Adrenal gland (tissue), 5 donors: ENCODE measurements at regions not wholly inside any gene's neighbourhood (a gene's known extent, or its start where the extent isn't known, plus 50 kb on each side); places are given as distances from the start of the nearest gene placed in this dataset.

ENCODE experiments used
- POLR2A ChIP-seq, 2 donors: fragments of 450-650 bp; IDR thresholded peaks; one replicate each; pipeline ENCODE4 v1.6.1; 2017; ENCODE audit warnings: antibody characterized with exemption in 2 of 2, mild to moderate bottlenecking in 2 of 2, moderate library complexity in 1 of 2
- TF ChIP-seq, protein P1 (sequence below), 6 experiments: fragments of 450-650 bp in 4 of 6; fragments of 200-600 bp in 2 of 6; sonication (generic) in 1 of 6; IDR thresholded peaks; 1 replicate in 5 of 6; 2 replicates in 1 of 6; pipeline versions ENCODE4 v1.5.1 to v1.8.0; 2016 to 2021; ENCODE audit warnings: antibody characterized with exemption in 6 of 6, mild to moderate bottlenecking in 2 of 6, moderate library complexity in 1 of 6
- donor health status: DM: no; HTN: no; CAD: no.

DNA sequence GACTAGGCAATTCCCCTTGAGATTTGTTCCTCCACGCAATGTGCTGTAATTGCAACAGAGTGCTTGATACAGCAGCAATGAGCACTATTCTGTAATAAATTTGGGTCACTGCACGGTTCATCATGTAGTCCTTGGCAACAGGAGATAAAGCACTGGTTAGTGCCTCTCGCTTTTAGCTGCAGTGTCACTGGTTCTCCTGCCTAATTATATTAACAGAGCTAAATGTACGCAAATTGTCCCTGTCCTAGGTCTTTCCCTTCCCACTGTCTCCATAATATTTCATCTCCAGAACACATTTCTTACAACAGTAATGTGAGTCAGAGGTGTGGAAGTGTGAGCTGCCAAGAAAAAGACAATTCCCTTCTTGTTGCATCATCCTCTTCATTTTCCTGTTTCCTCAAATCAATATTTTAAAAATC is 553.1 kb downstream of the ZNF608 start:
- TF ChIP-seq, protein P1, sequence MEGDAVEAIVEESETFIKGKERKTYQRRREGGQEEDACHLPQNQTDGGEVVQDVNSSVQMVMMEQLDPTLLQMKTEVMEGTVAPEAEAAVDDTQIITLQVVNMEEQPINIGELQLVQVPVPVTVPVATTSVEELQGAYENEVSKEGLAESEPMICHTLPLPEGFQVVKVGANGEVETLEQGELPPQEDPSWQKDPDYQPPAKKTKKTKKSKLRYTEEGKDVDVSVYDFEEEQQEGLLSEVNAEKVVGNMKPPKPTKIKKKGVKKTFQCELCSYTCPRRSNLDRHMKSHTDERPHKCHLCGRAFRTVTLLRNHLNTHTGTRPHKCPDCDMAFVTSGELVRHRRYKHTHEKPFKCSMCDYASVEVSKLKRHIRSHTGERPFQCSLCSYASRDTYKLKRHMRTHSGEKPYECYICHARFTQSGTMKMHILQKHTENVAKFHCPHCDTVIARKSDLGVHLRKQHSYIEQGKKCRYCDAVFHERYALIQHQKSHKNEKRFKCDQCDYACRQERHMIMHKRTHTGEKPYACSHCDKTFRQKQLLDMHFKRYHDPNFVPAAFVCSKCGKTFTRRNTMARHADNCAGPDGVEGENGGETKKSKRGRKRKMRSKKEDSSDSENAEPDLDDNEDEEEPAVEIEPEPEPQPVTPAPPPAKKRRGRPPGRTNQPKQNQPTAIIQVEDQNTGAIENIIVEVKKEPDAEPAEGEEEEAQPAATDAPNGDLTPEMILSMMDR (IDR thresholded peaks at IDR 0.05): no peak
- no peak for TF ChIP-seq POLR2A (IDR thresholded peaks at IDR 0.05)
